C4-2B (cell line): ENCODE measurements at regions not wholly inside any gene's neighbourhood (a gene's known extent, or its start where the extent isn't known, plus 50 kb on each side); places are given as distances from the start of the nearest gene placed in this dataset.

Experiments
- ZFX ChIP-seq: fragments of 450-650 bp; IDR thresholded peaks from 2 replicates; pipeline ENCODE4 v1.6.1; 2017
- TF ChIP-seq, protein P1 (sequence below): fragments of 450-650 bp; conservative IDR thresholded peaks from 2 replicates; pipeline ENCODE4 v1.5.1; 2017; ENCODE audit warnings: mild to moderate bottlenecking

DNA sequence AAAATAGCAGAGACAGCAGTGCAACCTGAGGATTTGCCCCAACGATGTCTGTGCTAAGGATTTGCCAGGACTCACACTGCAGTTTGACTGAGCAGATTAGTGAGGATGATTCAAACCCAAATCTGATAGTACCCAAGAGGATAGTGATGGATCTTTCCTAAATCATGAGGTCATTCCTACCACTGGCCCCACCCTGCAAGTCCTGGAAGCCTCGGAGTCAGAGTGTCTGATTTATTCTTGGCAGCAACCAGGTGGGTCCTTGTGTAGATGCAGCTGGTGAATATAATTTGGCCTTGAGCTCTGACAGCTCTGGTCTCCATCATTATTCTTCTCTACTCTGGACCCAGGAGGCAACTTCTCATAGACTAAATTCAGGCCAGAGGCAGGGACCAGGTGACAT is 179.3 kb upstream of the RAG2 start:
- TF ChIP-seq, protein P1, sequence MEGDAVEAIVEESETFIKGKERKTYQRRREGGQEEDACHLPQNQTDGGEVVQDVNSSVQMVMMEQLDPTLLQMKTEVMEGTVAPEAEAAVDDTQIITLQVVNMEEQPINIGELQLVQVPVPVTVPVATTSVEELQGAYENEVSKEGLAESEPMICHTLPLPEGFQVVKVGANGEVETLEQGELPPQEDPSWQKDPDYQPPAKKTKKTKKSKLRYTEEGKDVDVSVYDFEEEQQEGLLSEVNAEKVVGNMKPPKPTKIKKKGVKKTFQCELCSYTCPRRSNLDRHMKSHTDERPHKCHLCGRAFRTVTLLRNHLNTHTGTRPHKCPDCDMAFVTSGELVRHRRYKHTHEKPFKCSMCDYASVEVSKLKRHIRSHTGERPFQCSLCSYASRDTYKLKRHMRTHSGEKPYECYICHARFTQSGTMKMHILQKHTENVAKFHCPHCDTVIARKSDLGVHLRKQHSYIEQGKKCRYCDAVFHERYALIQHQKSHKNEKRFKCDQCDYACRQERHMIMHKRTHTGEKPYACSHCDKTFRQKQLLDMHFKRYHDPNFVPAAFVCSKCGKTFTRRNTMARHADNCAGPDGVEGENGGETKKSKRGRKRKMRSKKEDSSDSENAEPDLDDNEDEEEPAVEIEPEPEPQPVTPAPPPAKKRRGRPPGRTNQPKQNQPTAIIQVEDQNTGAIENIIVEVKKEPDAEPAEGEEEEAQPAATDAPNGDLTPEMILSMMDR: no peak
- TF ChIP-seq ZFX: no peak
